ENCODE measurements at regions not wholly inside any gene's neighbourhood (a gene's known extent, or its start where the extent isn't known, plus 50 kb on each side); places are given as distances from the start of the nearest gene placed in this dataset.

- ATAC-seq (no peak), FAIRE-seq (no peak), DNase-seq (ENCODE audit: low read depth in 1 of 2, low spot score in 1 of 2) (no peak)
- ChIA-PET POLR2A (no interaction called here), CTCF (interaction anchor here (1.0 kb wide), 1 partner anchor 8 kb away, joined by 3 read pairs; no protein-coding TSS in a partner anchor)
- Histone ChIP-seq H3K9me3 (peaks cover 3% of the 10 kb centered on the region; the same call in 1 of the 3 replicates), H3K4me1 (no peaks in the 10 kb centered on the region), H3K27ac (no peak overlapping the region), H3K4me2 (no peak overlapping the region), H3K4me3 (no peak overlapping the region)
- TF ChIP-seq MAZ (IDR thresholded peaks at IDR 0.05; ENCODE audit: borderline replicate concordance, low read depth, low read length): no peak
- no peak for TF ChIP-seq SMC3 (IDR thresholded peaks at IDR 0.05)
- no peak for TF ChIP-seq BHLHE40 (IDR thresholded peaks at IDR 0.05; ENCODE audit: low read depth, low read length)
- no peak for TF ChIP-seq EHMT2 (IDR thresholded peaks at IDR 0.05; ENCODE audit: low read depth)
- 40% methylated on average over 20 of the region's 23 CpGs for WGBS (ENCODE audit: missing lambda C conversion rate)
These were observed 50.1 kb upstream of the ADRA2C start for GRCh38 chr4:3715855-3716630.

- DNase-seq (ENCODE audit: low read depth in 1 of 2, low spot score in 1 of 2) (no peak), FAIRE-seq (no peak), ATAC-seq (no peak)
- Histone ChIP-seq H3K4me2 (no peak overlapping the region), H3K4me3 (no peak overlapping the region), H3K9me3 (peaks cover 3% of the 10 kb centered on the region; the same call in 1 of the 3 replicates), H3K4me1 (no peaks in the 10 kb centered on the region), H3K27ac (no peak overlapping the region)
- 54% methylated on average over 19 of the region's 23 CpGs for WGBS (ENCODE audit: missing lambda C conversion rate)
- TF ChIP-seq MYC (IDR thresholded peaks at IDR 0.05; ENCODE audit: borderline replicate concordance, low read length): no peak
- TF ChIP-seq ZSCAN20 (CRISPR knock-in tag; IDR thresholded peaks at IDR 0.05): no peak
- ChIA-PET POLR2A (no interaction called here), CTCF (interaction anchor here (1.0 kb wide), 1 partner anchor 9 kb away, joined by 3 read pairs; no protein-coding TSS in a partner anchor)
These were observed 50.9 kb upstream of the ADRA2C start for GRCh38 chr4:3715061-3715854.

GRCh38 chr4:3714642-3715001 lies 51.6 kb upstream of the ADRA2C start:
- ChIA-PET POLR2A (no interaction called here), CTCF (no interaction called here)
- Histone ChIP-seq H3K9me3 (peaks cover 3% of the 10 kb centered on the region; the same call in 1 of the 3 replicates), H3K4me1 (no peaks in the 10 kb centered on the region), H3K4me3 (no peak overlapping the region), H3K27ac (no peak overlapping the region), H3K4me2 (no peak overlapping the region)
- 44% methylated on average over 4 of the region's 4 CpGs for WGBS (ENCODE audit: missing lambda C conversion rate)
- ATAC-seq: no peak
- no peak for FAIRE-seq
- TF ChIP-seq USF2 (IDR thresholded peaks at IDR 0.05) (no peak), ELK1 (IDR thresholded peaks at IDR 0.05; ENCODE audit: low read depth, low read length) (no peak), RAD21 (conservative IDR thresholded peaks at IDR 0.05 in 1 of 2, IDR thresholded peaks at IDR 0.05 in 1 of 2) (no peak), PBX3 (IDR thresholded peaks at IDR 0.05) (no peak), ZNF302 (CRISPR knock-in tag; IDR thresholded peaks at IDR 0.05) (no peak), ZSCAN20 (CRISPR knock-in tag; IDR thresholded peaks at IDR 0.05) (no peak), FOXS1 (CRISPR knock-in tag; IDR thresholded peaks at IDR 0.05) (no peak), CHD2 (IDR thresholded peaks at IDR 0.05; ENCODE audit: low read length, partially characterized antibody) (no peak), HMGXB4 (CRISPR knock-in tag; IDR thresholded peaks at IDR 0.05; ENCODE audit: borderline replicate concordance) (no peak), SREBF2 (IDR thresholded peaks at IDR 0.05) (no peak), KDM5A (IDR thresholded peaks at IDR 0.05) (no peak), E2F6 (IDR thresholded peaks at IDR 0.05; ENCODE audit: borderline replicate concordance, low read depth) (no peak), EHMT2 (IDR thresholded peaks at IDR 0.05; ENCODE audit: low read depth) (no peak)
- DNase-seq (ENCODE audit: low read depth in 1 of 2, low spot score in 1 of 2): no peak

Measured in A549 (cell line).